GM12864 (cell line): ENCODE measurements at regions not wholly inside any gene's neighbourhood (a gene's known extent, or its start where the extent isn't known, plus 50 kb on each side); places are given as distances from the start of the nearest gene placed in this dataset.

Source experiments
- DNase-seq: peaks from one replicate; pipeline ENCODE4 v3.0.0-alpha.2; 2011; ENCODE audit warnings: low read depth
- H3K4me3 ChIP-seq: 2 replicates; pipeline ENCODE4 v1.5.1; 2011; ENCODE audit warnings: mild to moderate bottlenecking, low read depth, low read length, control low read depth
- CTCF ChIP-seq: IDR thresholded peaks from 2 replicates; pipeline ENCODE4 v1.5.1; 2011; ENCODE audit warnings: low read depth, mild to moderate bottlenecking, moderate library complexity, low read length, control low read depth, inconsistent platforms; ENCODE audit errors: missing control alignments

- no peak for DNase-seq
- TF ChIP-seq CTCF: no peak
- no peak overlapping the region for H3K4me3 ChIP-seq
Observed at GRCh38 chr1:90505806-90506205, 211.3 kb downstream of the BARHL2 start.

- no peak overlapping the region for H3K4me3 ChIP-seq
- no peak for TF ChIP-seq CTCF
- DNase-seq: no peak
Observed at GRCh38 chr1:90504509-90504908, 212.6 kb downstream of the BARHL2 start.

- no peak overlapping the region for H3K4me3 ChIP-seq
- no peak for TF ChIP-seq CTCF
- DNase-seq: no peak
Observed at GRCh38 chr1:90502696-90503095, 214.4 kb downstream of the BARHL2 start.

GRCh38 chr1:90502194-90502593 lies 214.9 kb downstream of the BARHL2 start:
- no peak for TF ChIP-seq CTCF
- no peak for DNase-seq
- no peak overlapping the region for H3K4me3 ChIP-seq

GRCh38 chr1:90501281-90501680 lies 215.8 kb downstream of the BARHL2 start:
- no peak for TF ChIP-seq CTCF
- DNase-seq: no peak
- no peak overlapping the region for H3K4me3 ChIP-seq

- no peak for TF ChIP-seq CTCF
- DNase-seq: no peak
- H3K4me3 ChIP-seq: no peak overlapping the region
Observed at GRCh38 chr1:90494748-90495282, 222.3 kb downstream of the BARHL2 start.

- no peak for DNase-seq
- no peak overlapping the region for H3K4me3 ChIP-seq
- TF ChIP-seq CTCF: no peak
Observed at GRCh38 chr1:90488451-90488850, 228.7 kb downstream of the BARHL2 start.
